MCF 10A (cell line): ENCODE measurements at regions not wholly inside any gene's neighbourhood (a gene's known extent, or its start where the extent isn't known, plus 50 kb on each side); places are given as distances from the start of the nearest gene placed in this dataset.
A peak's percentile ranks its signal among the peaks of the same experiment; 100 is the strongest.

ENCODE experiments used
- BruUV-seq: library from RNA; stranded (reverse); fragments of 400-500 nt; replicated peaks from 2 replicates; lab custom pipeline; 2021; lab: Mats Ljungman, UMichigan
- CTCF ChIA-PET: fragments of 300-600 bp; sonication (Branson Sonifier 250); formaldehyde crosslinking; extraction: SDS; loops from one replicate; lab custom pipeline; 2021; ENCODE audit warnings: antibody characterized with exemption, inconsistent platforms; lab: Yijun Ruan, JAX
- POLR2A ChIA-PET: fragments of 300-600, 350-650 bp; sonication (Branson Sonifier 250); formaldehyde crosslinking; extraction: SDS; loops from one replicate; lab custom pipeline; 2020; ENCODE audit warnings: antibody characterized with exemption, inconsistent platforms; lab: Yijun Ruan, JAX
- DNase-seq: peaks from one replicate; pipeline ENCODE4 v3.0.0-alpha.2; 2018; ENCODE audit not compliant: unreplicated experiment
- H3K27ac Mint-ChIP-seq: one replicate; pipeline ENCODE4 v1.8.0; 2022; ENCODE audit warnings: mild to moderate bottlenecking, low read depth, mixed read lengths; ENCODE audit not compliant: unreplicated experiment
- H3K27me3 Mint-ChIP-seq: one replicate; pipeline ENCODE4 v1.8.0; 2022; ENCODE audit warnings: mixed read lengths; ENCODE audit not compliant: insufficient read depth, unreplicated experiment
- H3K36me3 Mint-ChIP-seq: one replicate; pipeline ENCODE4 v1.8.0; 2022; ENCODE audit warnings: mild to moderate bottlenecking, moderate library complexity, mixed read lengths; ENCODE audit not compliant: insufficient read depth, unreplicated experiment
- H3K4me1 Mint-ChIP-seq: one replicate; pipeline ENCODE4 v1.8.0; 2022; ENCODE audit warnings: mixed read lengths; ENCODE audit not compliant: insufficient read depth, unreplicated experiment
- H3K4me3 Mint-ChIP-seq: one replicate; pipeline ENCODE4 v1.8.0; 2022; ENCODE audit warnings: mild to moderate bottlenecking, moderate library complexity, mixed read lengths; ENCODE audit not compliant: unreplicated experiment
- H3K9me3 Mint-ChIP-seq: one replicate; pipeline ENCODE4 v1.8.0; 2022; ENCODE audit warnings: mixed read lengths; ENCODE audit not compliant: unreplicated experiment
- CTCF ChIP-seq: fragments of 200-600 bp; IDR thresholded peaks from one replicate; pipeline ENCODE4 v1.8.0; 2022; ENCODE audit warnings: antibody characterized with exemption, mild to moderate bottlenecking; ENCODE audit not compliant: unreplicated experiment
- intact Hi-C: fragments of 100-400 bp; cut with micrococcal nuclease; formaldehyde crosslinking; loops from 2 replicates; pipeline ENCODE4 v1.14.1; 2022

DNA sequence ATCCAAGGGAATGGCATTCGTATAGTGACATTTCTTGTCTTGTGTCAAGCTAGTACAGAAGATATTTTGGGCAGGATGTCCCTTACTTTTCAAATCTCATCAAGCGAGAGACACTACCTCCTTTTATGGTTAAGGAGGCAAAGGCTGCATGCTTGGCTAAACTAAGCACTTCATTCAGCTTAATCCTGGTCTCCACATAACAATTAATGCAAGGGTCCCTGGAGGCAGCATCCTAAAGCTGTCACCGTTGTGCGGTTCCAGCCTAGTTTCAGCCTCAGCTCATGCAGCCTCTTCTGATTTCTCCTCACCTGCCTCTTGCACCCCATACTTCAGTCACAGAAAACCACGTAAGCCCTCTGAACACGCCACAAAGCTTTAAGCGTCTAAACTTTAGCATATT, 67.1 kb upstream of the SLC22A23 start:
- ChIA-PET POLR2A (interaction anchor here (0.8 to 6.8 kb wide), 15 partner anchors 13 to 121 kb away, joined by 3 to 68 read pairs (median 5); partner anchors contain the start of gene SLC22A23), CTCF (interaction anchor here (0.6 to 2.1 kb wide), 4 partner anchors 13 to 524 kb away, joined by 3 to 6 read pairs (median 4); partner anchors contain the start of gene NQO2)
- Mint-ChIP-seq H3K4me3 (no peak overlapping the region), H3K4me1 (peaks cover 46% of the 10 kb centered on the region), H3K9me3 (no peaks in the 10 kb centered on the region), H3K36me3 (no peaks in the 10 kb centered on the region), H3K27me3 (no peaks in the 10 kb centered on the region), H3K27ac (no peak overlapping the region)
- no peak for TF ChIP-seq CTCF
- DNase-seq: no peak
- intact Hi-C loops: loop anchor here (10.0 kb wide), 1 partner anchor 211 kb away; no protein-coding TSS in a partner anchor
- BruUV-seq: no TSS peak

DNA sequence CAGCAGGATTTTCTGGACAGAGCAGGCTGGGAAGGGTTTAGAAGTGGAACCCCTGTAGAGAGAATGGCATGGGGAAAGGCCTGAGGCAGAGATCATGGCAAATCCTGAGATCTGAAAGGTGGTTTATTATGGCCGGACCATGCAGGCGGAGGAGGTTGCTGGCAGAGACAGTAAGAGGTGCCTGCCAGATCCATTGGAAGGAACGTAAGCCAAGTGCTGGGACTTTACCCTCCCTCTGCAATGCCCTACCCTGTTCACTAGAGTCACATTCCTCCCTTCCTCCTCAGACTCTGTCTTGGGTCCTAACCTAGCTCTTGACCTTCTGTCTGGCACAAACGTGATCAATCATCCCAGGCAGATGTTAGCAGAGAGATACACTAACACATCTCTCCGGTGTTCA, 66.4 kb upstream of the SLC22A23 start:
- BruUV-seq: no TSS peak
- intact Hi-C loops: loop anchor here (10.0 kb wide), 1 partner anchor 212 kb away; no protein-coding TSS in a partner anchor
- Mint-ChIP-seq H3K4me1 (peaks cover 53% of the 10 kb centered on the region), H3K36me3 (no peaks in the 10 kb centered on the region), H3K27ac (peak overlapping the region; percentile 87), H3K27me3 (no peaks in the 10 kb centered on the region), H3K9me3 (no peaks in the 10 kb centered on the region), H3K4me3 (peak overlapping the region; percentile 55)
- TF ChIP-seq CTCF: no peak
- peak; percentile 52 for DNase-seq
- ChIA-PET CTCF (interaction anchor here (0.6 to 2.1 kb wide), 3 partner anchors 69 to 243 kb away, joined by 4 to 6 read pairs (median 5); no protein-coding TSS in a partner anchor), POLR2A (interaction anchor here (0.6 to 6.8 kb wide), 16 partner anchors 8 to 517 kb away, joined by 3 to 68 read pairs (median 5); no protein-coding TSS in a partner anchor)

DNA sequence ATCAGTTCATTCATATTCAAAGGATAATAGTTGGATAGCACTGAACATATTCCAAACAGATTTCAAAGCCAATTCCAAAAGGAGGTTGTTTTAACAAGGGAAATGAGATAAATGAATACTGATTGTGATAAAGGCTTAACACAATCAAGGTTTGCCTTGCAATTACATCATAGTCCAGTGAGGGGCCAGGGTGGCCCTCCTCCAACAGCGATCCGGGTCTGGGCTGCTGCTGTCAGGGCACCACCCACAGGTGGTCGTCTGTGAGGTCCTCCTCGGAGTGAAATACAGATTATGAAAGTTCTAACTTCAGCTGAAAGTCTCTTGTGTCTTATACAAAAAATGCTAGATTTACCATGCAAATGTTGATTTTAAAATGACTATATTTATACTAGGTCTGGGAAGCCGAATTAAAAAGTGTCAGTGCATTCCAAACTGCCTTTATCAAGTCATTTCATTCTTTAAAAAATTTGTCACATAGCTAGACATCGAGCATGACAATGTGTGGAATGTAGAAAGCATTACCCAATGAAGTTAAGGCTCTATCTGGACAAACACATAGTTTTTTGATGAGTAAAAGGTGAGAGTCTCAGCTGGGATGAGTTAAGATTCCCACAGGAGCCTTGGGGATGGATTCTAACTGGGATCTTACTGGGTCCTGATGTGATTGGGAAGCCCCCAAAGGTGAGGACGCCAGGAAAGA, 65.9 kb upstream of the SLC22A23 start:
- no peaks in the 10 kb centered on the region for H3K27me3 Mint-ChIP-seq
- no peak for TF ChIP-seq CTCF
- intact Hi-C loops: loop anchor here (10.0 kb wide), 1 partner anchor 212 kb away; no protein-coding TSS in a partner anchor
- peak; percentile 42 for DNase-seq
- peaks cover 58% of the 10 kb centered on the region for H3K4me1 Mint-ChIP-seq
- H3K9me3 Mint-ChIP-seq: no peaks in the 10 kb centered on the region
- no peaks in the 10 kb centered on the region for H3K36me3 Mint-ChIP-seq
- no TSS peak for BruUV-seq
- H3K4me3 Mint-ChIP-seq: peak overlapping the region; percentile 55
- CTCF ChIA-PET: interaction anchor here (0.6 to 2.1 kb wide), 4 partner anchors 50 to 210 kb away, joined by 3 to 6 read pairs (median 5); no protein-coding TSS in a partner anchor
- H3K27ac Mint-ChIP-seq: peak overlapping the region; percentile 87
- POLR2A ChIA-PET: interaction anchor here (0.6 to 6.8 kb wide), 17 partner anchors 9 to 517 kb away, joined by 3 to 68 read pairs (median 4); no protein-coding TSS in a partner anchor
